GM12878 (cell line): ENCODE measurements at regions not wholly inside any gene's neighbourhood (a gene's known extent, or its start where the extent isn't known, plus 50 kb on each side); places are given as distances from the start of the nearest gene placed in this dataset.

Experiments
- ATAC-seq: fragments of 200-7000 bp; cut with Tn5 transposase; 3 replicates; pipeline ENCODE4 v1.9.1; 2020; ENCODE audit warnings: mild to moderate bottlenecking, moderate library complexity
- BruUV-seq: library from RNA; stranded (reverse); fragments of 400-500 nt; replicated peaks from 2 replicates; lab custom pipeline; 2021; lab: Mats Ljungman, UMichigan
- CTCF ChIA-PET: fragments of 300-600 bp; sonication (Branson Sonifier 250); formaldehyde crosslinking; extraction: SDS; loops from one replicate; lab custom pipeline; 2021; ENCODE audit warnings: inconsistent platforms; lab: Yijun Ruan, JAX
- POLR2A ChIA-PET: fragments of 350-600 bp; formaldehyde crosslinking; extraction: SDS; loops from one replicate; lab custom pipeline; 2021; ENCODE audit warnings: inconsistent platforms; lab: Charles Lee
- RAD21 ChIA-PET: fragments of 300-600 bp; sonication (Branson Sonifier 250); formaldehyde crosslinking; loops from one replicate; lab custom pipeline; 2023; ENCODE audit warnings: antibody characterized with exemption; ENCODE audit not compliant: unreplicated experiment; lab: Charles Lee
- SMC1A ChIA-PET: fragments of 300-600 bp; sonication (Branson Sonifier 250); formaldehyde crosslinking; loops from one replicate; lab custom pipeline; 2023; ENCODE audit not compliant: unreplicated experiment, uncharacterized antibody; lab: Charles Lee
- DNase-seq: peaks from one replicate; pipeline ENCODE4 v3.0.0-alpha.2; 2011; ENCODE audit warnings: low read depth, low spot score
- FAIRE-seq: peaks from 3 replicates; lab custom pipeline; 2011; peaks lifted over from hg19 to GRCh38; lab: Jason Lieb, UNC
- H2AFZ ChIP-seq: 2 replicates; pipeline ENCODE4 v1.6.0; 2011; ENCODE audit warnings: low read depth, low read length, control low read depth; ENCODE audit not compliant: control insufficient read depth
- H3K27ac ChIP-seq: 2 replicates; pipeline ENCODE4 v1.5.1; 2011; ENCODE audit warnings: control low read depth; ENCODE audit not compliant: control insufficient read depth, insufficient read depth
- H3K27me3 ChIP-seq, 2 experiments: replicated peaks in 1 of 2; 2 replicates each; pipeline versions ENCODE4 v1.6.0 to v1.6.1; 2011; ENCODE audit warnings: low read length in 1 of 2; ENCODE audit not compliant: control insufficient read depth in 2 of 2, insufficient read depth in 2 of 2
- H3K36me3 ChIP-seq, 2 experiments: 2 replicates each; pipeline ENCODE4 v1.5.1; 2011; ENCODE audit warnings: low read length in 1 of 2; ENCODE audit not compliant: control insufficient read depth in 2 of 2, insufficient read depth in 2 of 2
- H3K4me1 ChIP-seq: 2 replicates; pipeline ENCODE4 v1.6.1; 2011; ENCODE audit warnings: mild to moderate bottlenecking, low read length, moderate library complexity, mixed read lengths; ENCODE audit not compliant: control insufficient read depth, insufficient read depth
- H3K4me2 ChIP-seq: 2 replicates; pipeline ENCODE4 v1.6.0; 2011; ENCODE audit warnings: control low read depth; ENCODE audit not compliant: control insufficient read depth, insufficient read depth
- H3K4me3 ChIP-seq: fragments of 200-600 bp; sonication (generic); 2 replicates; pipeline ENCODE4 v1.5.1; 2016
- H3K79me2 ChIP-seq: 2 replicates; pipeline ENCODE4 v1.6.0; 2011; ENCODE audit warnings: low read length; ENCODE audit not compliant: control insufficient read depth, insufficient read depth
- H3K9ac ChIP-seq: 2 replicates; pipeline ENCODE4 v1.8.0; 2011; ENCODE audit warnings: low read length, control low read depth, mixed read lengths; ENCODE audit not compliant: control insufficient read depth, insufficient read depth
- H3K9me3 ChIP-seq: replicated peaks from 3 replicates; pipeline ENCODE4 v1.5.1; 2011; ENCODE audit warnings: mild to moderate bottlenecking, low read length; ENCODE audit not compliant: control insufficient read depth, insufficient read depth
- H4K20me1 ChIP-seq: 2 replicates; pipeline ENCODE4 v1.6.0; 2011; ENCODE audit not compliant: control insufficient read depth, insufficient read depth
- CEBPB ChIP-seq, 2 experiments: fragments of 150-350 bp in 1 of 2; IDR thresholded peaks; 2 replicates each; pipeline ENCODE4 v1.6.1; 2012 to 2014; ENCODE audit warnings: low read depth in 2 of 2, low read length in 2 of 2, borderline replicate concordance in 1 of 2, inconsistent platforms in 1 of 2
- ETV6 ChIP-seq, 2 experiments: fragments of 450-650 bp in 1 of 2; IDR thresholded peaks in 1 of 2; conservative IDR thresholded peaks in 1 of 2; 2 replicates each; pipeline ENCODE4 v1.6.1; 2014; ENCODE audit warnings: antibody characterized with exemption in 1 of 2, borderline replicate concordance in 1 of 2, low read depth in 1 of 2, mild to moderate bottlenecking in 1 of 2, moderate library complexity in 1 of 2
- HDAC2 ChIP-seq: fragments of 200-600 bp; sonication (generic); IDR thresholded peaks from 2 replicates; pipeline ENCODE4 v1.6.1; 2017
- HDGF ChIP-seq: fragments of 450-650 bp; IDR thresholded peaks from 2 replicates; pipeline ENCODE4 v1.6.1; 2016; ENCODE audit warnings: antibody characterized with exemption
- MEF2A ChIP-seq: IDR thresholded peaks from 2 replicates; pipeline ENCODE4 v1.6.1; 2011; ENCODE audit warnings: low read depth, mild to moderate bottlenecking, low read length, moderate library complexity; ENCODE audit not compliant: insufficient read depth
- MTA2 ChIP-seq: fragments of 450-650 bp; IDR thresholded peaks from 2 replicates; pipeline ENCODE4 v1.6.1; 2016; ENCODE audit warnings: low read depth, mild to moderate bottlenecking, moderate library complexity
- NR2C1 ChIP-seq: fragments of 450-650 bp; IDR thresholded peaks from 2 replicates; pipeline ENCODE4 v1.6.1; 2017; ENCODE audit warnings: antibody characterized with exemption, mild to moderate bottlenecking, moderate library complexity
- NR2C2 ChIP-seq: IDR thresholded peaks from 2 replicates; pipeline ENCODE4 v1.6.1; 2011; ENCODE audit warnings: borderline replicate concordance, low read depth; ENCODE audit not compliant: control insufficient read depth, insufficient read length
- RAD51 ChIP-seq: fragments of 450-650 bp; IDR thresholded peaks from 2 replicates; pipeline ENCODE4 v1.6.1; 2016; ENCODE audit warnings: moderate library complexity, mild to moderate bottlenecking, inconsistent platforms
- ZNF207 ChIP-seq: fragments of 450-650 bp; IDR thresholded peaks from 2 replicates; pipeline ENCODE4 v1.6.1; 2014; ENCODE audit warnings: antibody characterized with exemption, mild to moderate bottlenecking, borderline replicate concordance
- WGBS: methylation state at CpG from one replicate; pipeline ENCODE4 v1.1.6; 2016; ENCODE audit warnings: low lambda C conversion rate; ENCODE audit not compliant: insufficient replicate concordance, insufficient coverage; ENCODE audit errors: missing lambda C conversion rate; 5-methylcytosine and 5-hydroxymethylcytosine counted together
- in situ Hi-C: fragments of 300-500 bp; cut with MboI; formaldehyde crosslinking; loops from 9 replicates; pipeline ENCODE4 v1.14.3; 2018; ENCODE audit warnings: mixed read lengths
- intact Hi-C: fragments of 100-400 bp; cut with micrococcal nuclease; formaldehyde crosslinking; loops from one replicate; pipeline ENCODE4 v1.14.2; 2022; ENCODE audit not compliant: unreplicated experiment
- TF ChIP-seq, protein P1 (sequence below): IDR thresholded peaks from 2 replicates; pipeline ENCODE4 v1.6.1; 2012; ENCODE audit warnings: low read depth, low read length, improper control_type of control experiment
- TF ChIP-seq, protein P2 (sequence below): fragments of 150-350 bp; IDR thresholded peaks from 2 replicates; pipeline ENCODE4 v1.6.1; 2014; ENCODE audit warnings: mild to moderate bottlenecking, low read depth, low read length
- TF ChIP-seq, protein P3 (sequence below): IDR thresholded peaks from 2 replicates; pipeline ENCODE4 v1.6.1; 2012; ENCODE audit warnings: low read length, inconsistent platforms
- TF ChIP-seq, protein P4 (sequence below): IDR thresholded peaks from 2 replicates; pipeline ENCODE4 v1.6.1; 2012; ENCODE audit warnings: mild to moderate bottlenecking, low read depth, low read length
- TF ChIP-seq, protein P5 (sequence below): IDR thresholded peaks from 2 replicates; pipeline ENCODE4 v1.6.1; 2011; ENCODE audit warnings: borderline replicate concordance, low read depth, mild to moderate bottlenecking, moderate library complexity, mixed read lengths, low read length; ENCODE audit not compliant: insufficient read depth; ENCODE audit errors: extremely low read length

DNA sequence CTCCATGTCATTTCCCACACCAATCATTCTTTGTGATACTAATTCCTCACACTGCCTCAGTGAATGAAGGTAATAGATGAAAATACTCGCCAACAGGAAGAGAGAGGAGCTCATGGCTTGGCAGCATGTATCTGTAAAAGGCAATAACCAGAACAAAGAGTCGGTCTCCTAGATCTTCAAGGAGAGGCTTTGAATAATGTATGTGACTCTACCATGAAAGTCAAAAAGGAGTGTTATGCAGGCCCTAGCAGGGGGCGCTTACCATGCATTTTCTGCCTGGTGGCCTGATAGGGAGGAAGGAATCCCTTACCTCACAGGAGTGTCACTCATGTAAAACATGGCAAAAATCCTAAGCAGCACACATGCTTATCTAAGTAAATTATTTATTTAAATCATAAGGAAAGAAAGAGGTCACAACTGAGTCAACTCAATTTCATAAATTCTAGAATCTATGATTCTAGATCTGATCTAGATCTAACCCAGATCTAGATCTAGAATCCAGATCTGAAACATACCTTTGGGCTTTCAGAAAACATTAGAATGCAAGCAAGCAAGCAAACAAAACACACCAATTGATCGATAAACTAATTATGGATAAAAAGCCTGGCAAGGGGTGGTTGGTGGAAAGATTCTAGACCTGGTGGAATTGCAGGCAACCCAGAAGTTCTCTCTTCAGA lies 226.3 kb upstream of the KLF6 start:
- Histone ChIP-seq H4K20me1 (no peaks in the 10 kb centered on the region), H3K4me2 (no peak overlapping the region), H3K27me3 (no peaks in the 10 kb centered on the region), H3K9ac (no peak overlapping the region), H2AFZ (no peak overlapping the region), H3K4me3 (no peak overlapping the region), H3K4me1 (peaks cover 9% of the 10 kb centered on the region), H3K9me3 (no peaks in the 10 kb centered on the region; the same call in 2 of the 3 replicates), H3K27ac (no peak overlapping the region), H3K36me3 (no peaks in the 10 kb centered on the region), H3K79me2 (no peaks in the 10 kb centered on the region)
- no TSS peak for BruUV-seq
- CTCF ChIA-PET: no interaction called here
- ATAC-seq (no peak), DNase-seq (no peak), FAIRE-seq (no peak)
- SMC1A ChIA-PET: no interaction called here
- RAD21 ChIA-PET: no interaction called here
- TF ChIP-seq, protein P1, sequence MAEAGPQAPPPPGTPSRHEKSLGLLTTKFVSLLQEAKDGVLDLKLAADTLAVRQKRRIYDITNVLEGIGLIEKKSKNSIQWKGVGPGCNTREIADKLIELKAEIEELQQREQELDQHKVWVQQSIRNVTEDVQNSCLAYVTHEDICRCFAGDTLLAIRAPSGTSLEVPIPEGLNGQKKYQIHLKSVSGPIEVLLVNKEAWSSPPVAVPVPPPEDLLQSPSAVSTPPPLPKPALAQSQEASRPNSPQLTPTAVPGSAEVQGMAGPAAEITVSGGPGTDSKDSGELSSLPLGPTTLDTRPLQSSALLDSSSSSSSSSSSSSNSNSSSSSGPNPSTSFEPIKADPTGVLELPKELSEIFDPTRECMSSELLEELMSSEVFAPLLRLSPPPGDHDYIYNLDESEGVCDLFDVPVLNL: no peak
- TF ChIP-seq HDAC2 (no peak), MTA2 (no peak), ZNF207 (no peak), HDGF (no peak), NR2C2 (no peak), NR2C1 (no peak), MEF2A (no peak), ETV6 (conservative IDR thresholded peaks at IDR 0.05 in 1 of 2, IDR thresholded peaks at IDR 0.05 in 1 of 2; ENCODE audit: borderline replicate concordance in 1 of 2, low read depth in 1 of 2) (no peak), RAD51 (no peak), CEBPB (IDR thresholded peaks at IDR 0.05; ENCODE audit: borderline replicate concordance in 1 of 2, low read depth in 2 of 2, low read length in 2 of 2) (no peak)
- TF ChIP-seq, protein P2, sequence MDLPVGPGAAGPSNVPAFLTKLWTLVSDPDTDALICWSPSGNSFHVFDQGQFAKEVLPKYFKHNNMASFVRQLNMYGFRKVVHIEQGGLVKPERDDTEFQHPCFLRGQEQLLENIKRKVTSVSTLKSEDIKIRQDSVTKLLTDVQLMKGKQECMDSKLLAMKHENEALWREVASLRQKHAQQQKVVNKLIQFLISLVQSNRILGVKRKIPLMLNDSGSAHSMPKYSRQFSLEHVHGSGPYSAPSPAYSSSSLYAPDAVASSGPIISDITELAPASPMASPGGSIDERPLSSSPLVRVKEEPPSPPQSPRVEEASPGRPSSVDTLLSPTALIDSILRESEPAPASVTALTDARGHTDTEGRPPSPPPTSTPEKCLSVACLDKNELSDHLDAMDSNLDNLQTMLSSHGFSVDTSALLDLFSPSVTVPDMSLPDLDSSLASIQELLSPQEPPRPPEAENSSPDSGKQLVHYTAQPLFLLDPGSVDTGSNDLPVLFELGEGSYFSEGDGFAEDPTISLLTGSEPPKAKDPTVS: no peak
- TF ChIP-seq, protein P3, sequence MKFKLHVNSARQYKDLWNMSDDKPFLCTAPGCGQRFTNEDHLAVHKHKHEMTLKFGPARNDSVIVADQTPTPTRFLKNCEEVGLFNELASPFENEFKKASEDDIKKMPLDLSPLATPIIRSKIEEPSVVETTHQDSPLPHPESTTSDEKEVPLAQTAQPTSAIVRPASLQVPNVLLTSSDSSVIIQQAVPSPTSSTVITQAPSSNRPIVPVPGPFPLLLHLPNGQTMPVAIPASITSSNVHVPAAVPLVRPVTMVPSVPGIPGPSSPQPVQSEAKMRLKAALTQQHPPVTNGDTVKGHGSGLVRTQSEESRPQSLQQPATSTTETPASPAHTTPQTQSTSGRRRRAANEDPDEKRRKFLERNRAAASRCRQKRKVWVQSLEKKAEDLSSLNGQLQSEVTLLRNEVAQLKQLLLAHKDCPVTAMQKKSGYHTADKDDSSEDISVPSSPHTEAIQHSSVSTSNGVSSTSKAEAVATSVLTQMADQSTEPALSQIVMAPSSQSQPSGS: no peak
- TF ChIP-seq, protein P4, sequence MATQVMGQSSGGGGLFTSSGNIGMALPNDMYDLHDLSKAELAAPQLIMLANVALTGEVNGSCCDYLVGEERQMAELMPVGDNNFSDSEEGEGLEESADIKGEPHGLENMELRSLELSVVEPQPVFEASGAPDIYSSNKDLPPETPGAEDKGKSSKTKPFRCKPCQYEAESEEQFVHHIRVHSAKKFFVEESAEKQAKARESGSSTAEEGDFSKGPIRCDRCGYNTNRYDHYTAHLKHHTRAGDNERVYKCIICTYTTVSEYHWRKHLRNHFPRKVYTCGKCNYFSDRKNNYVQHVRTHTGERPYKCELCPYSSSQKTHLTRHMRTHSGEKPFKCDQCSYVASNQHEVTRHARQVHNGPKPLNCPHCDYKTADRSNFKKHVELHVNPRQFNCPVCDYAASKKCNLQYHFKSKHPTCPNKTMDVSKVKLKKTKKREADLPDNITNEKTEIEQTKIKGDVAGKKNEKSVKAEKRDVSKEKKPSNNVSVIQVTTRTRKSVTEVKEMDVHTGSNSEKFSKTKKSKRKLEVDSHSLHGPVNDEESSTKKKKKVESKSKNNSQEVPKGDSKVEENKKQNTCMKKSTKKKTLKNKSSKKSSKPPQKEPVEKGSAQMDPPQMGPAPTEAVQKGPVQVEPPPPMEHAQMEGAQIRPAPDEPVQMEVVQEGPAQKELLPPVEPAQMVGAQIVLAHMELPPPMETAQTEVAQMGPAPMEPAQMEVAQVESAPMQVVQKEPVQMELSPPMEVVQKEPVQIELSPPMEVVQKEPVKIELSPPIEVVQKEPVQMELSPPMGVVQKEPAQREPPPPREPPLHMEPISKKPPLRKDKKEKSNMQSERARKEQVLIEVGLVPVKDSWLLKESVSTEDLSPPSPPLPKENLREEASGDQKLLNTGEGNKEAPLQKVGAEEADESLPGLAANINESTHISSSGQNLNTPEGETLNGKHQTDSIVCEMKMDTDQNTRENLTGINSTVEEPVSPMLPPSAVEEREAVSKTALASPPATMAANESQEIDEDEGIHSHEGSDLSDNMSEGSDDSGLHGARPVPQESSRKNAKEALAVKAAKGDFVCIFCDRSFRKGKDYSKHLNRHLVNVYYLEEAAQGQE: no peak
- TF ChIP-seq, protein P5, sequence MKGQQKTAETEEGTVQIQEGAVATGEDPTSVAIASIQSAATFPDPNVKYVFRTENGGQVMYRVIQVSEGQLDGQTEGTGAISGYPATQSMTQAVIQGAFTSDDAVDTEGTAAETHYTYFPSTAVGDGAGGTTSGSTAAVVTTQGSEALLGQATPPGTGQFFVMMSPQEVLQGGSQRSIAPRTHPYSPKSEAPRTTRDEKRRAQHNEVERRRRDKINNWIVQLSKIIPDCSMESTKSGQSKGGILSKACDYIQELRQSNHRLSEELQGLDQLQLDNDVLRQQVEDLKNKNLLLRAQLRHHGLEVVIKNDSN: no peak
- intact Hi-C loops: no loop called here
- POLR2A ChIA-PET: interaction anchor here (0.6 kb wide), 1 partner anchor 147 kb away, joined by 3 read pairs; no protein-coding TSS in a partner anchor
- in situ Hi-C loops: no loop called here
- 86% methylated on average over 4 of the region's 4 CpGs for WGBS
